ENCODE measurements at regions not wholly inside any gene's neighbourhood (a gene's known extent, or its start where the extent isn't known, plus 50 kb on each side); places are given as distances from the start of the nearest gene placed in this dataset.

- TF ChIP-seq, protein P1, sequence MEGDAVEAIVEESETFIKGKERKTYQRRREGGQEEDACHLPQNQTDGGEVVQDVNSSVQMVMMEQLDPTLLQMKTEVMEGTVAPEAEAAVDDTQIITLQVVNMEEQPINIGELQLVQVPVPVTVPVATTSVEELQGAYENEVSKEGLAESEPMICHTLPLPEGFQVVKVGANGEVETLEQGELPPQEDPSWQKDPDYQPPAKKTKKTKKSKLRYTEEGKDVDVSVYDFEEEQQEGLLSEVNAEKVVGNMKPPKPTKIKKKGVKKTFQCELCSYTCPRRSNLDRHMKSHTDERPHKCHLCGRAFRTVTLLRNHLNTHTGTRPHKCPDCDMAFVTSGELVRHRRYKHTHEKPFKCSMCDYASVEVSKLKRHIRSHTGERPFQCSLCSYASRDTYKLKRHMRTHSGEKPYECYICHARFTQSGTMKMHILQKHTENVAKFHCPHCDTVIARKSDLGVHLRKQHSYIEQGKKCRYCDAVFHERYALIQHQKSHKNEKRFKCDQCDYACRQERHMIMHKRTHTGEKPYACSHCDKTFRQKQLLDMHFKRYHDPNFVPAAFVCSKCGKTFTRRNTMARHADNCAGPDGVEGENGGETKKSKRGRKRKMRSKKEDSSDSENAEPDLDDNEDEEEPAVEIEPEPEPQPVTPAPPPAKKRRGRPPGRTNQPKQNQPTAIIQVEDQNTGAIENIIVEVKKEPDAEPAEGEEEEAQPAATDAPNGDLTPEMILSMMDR (conservative IDR thresholded peaks at IDR 0.05; ENCODE audit: low read depth, low read length) = no peak
- no peak overlapping the region for H3K4me3 ChIP-seq (ENCODE audit: low read length)
- DNase-seq (ENCODE audit: low read depth) = no peak
These were observed 58.9 kb upstream of the PPP1R9A start for GRCh38 chr7:94848531-94848930.

- H3K4me3 ChIP-seq (ENCODE audit: low read length) = no peak overlapping the region
- TF ChIP-seq, protein P1 (conservative IDR thresholded peaks at IDR 0.05; ENCODE audit: low read depth, low read length) = no peak
- DNase-seq (ENCODE audit: low read depth) = no peak
These were observed 58.3 kb upstream of the PPP1R9A start for GRCh38 chr7:94848992-94849576.

DNA sequence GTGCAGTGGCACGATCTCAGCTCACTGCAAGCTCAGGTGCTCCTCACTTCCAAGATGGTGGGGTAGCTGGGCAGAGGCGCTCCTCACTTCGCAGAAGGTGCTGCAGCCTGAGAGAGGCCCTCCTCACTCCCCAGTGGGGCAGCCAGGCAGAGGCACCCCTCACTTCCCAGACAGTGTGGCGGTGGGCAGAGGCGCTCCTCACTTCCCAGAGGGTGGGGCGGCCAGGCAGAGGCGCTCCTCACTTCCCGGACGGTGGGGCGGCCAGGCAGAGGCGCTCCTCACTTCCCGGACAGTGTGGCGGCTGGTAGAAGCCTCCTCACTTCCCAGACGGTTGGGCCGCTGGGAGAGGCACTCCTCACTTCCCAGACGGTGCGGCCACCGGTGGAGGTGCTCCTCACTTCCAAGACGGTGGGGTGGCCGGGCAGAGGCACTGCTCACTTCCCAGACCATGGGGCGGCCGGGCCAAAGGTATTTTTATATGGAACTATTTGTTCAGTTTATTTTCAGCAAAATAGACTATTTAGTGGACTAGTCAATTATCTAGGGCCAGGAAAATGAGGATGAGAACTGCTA, 57.7 kb upstream of the PPP1R9A start:
- no peak for DNase-seq (ENCODE audit: low read depth)
- no peak overlapping the region for H3K4me3 ChIP-seq (ENCODE audit: low read length)
- TF ChIP-seq, protein P1 (conservative IDR thresholded peaks at IDR 0.05; ENCODE audit: low read depth, low read length) = no peak

DNA sequence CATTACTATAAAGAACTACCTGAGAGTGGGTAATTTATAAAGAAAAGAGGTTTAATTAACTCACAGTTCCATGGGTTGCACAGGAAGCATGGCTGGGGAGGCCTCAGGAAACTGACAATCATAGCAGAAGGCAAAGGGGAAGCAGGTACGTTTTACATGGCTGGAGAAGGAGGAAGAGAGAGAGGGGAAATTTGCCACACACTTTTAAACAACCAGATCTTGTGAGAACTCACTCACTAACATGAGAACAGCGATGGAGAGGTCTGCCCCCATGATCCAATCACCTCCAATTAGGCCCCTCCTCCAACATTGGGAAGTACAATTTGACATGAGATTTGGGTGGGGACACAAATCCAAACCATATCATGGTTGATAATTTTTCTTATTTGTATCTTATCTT, 51.8 kb upstream of the PPP1R9A start:
- no peak overlapping the region for H3K4me3 ChIP-seq (ENCODE audit: low read length)
- TF ChIP-seq, protein P1 (conservative IDR thresholded peaks at IDR 0.05; ENCODE audit: low read depth, low read length) = no peak
- DNase-seq (ENCODE audit: low read depth) = no peak

DNA sequence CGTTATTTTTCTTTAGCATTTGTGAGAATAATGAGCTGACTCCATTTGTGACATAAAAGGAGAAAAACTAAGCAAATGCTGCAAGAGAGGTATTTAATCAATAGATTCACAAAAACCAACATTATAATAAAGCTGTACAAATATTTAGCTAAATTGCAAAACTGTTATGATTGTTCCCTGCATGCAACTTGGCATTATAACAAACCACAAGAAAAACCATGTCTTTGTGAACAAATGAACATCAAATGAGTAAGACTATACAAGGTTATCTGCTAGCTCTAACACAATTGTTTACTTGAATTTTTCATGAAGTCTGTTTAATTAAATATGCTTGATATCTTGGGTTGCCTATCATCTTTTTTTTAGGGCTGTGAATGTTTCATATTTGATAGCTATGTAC, 50.8 kb upstream of the PPP1R9A start:
- no peak overlapping the region for H3K4me3 ChIP-seq (ENCODE audit: low read length)
- TF ChIP-seq, protein P1 (conservative IDR thresholded peaks at IDR 0.05; ENCODE audit: low read depth, low read length) = no peak
- DNase-seq (ENCODE audit: low read depth) = no peak
